KBM-7 (cell line): ENCODE measurements at regions not wholly inside any gene's neighbourhood (a gene's known extent, or its start where the extent isn't known, plus 50 kb on each side); places are given as distances from the start of the nearest gene placed in this dataset.
A peak's percentile ranks its signal among the peaks of the same experiment; 100 is the strongest.
"Not testable (repeated sequence)": the region's sequence is repeated elsewhere in the genome, so short reads cannot be mapped to it uniquely, and the experiment has no call there.

Experiments used
- DNase-seq: peaks from one replicate; pipeline ENCODE4 v3.0.0-alpha.2; 2015
- in situ Hi-C: fragments of 300-500 bp; cut with MboI; formaldehyde crosslinking; loops from 2 replicates; pipeline ENCODE4 v1.14.3; 2020; ENCODE audit warnings: low sequenced_read_pairs, low pct_unique_long_range_greater_than_20kb, mixed read lengths

DNA sequence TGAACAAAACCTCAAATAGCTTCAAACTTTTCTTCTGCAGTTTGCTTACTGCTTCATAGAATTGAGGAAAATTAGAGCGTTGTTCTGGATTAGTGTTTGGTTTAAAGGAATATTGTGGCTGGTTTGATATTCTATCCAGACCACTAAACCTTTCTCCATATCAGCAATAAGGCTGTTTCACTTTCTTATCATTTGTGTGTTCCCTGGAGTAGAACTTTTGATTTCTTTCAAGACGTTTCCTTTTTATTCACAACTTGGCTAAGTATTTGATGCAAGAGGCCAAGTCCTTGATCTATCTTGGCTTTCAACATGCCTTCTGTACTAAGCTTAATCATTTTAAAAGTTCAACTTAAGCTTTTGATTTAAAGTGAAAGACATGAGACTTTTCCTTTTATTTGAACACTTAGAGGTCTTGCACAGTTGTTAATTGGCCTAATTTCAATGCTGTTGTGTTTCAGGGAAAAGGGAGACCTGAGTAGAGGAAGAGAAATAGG is 359.1 kb downstream of the S1PR1 start:
- no peak for DNase-seq
- in situ Hi-C loops = no loop called here

DNA sequence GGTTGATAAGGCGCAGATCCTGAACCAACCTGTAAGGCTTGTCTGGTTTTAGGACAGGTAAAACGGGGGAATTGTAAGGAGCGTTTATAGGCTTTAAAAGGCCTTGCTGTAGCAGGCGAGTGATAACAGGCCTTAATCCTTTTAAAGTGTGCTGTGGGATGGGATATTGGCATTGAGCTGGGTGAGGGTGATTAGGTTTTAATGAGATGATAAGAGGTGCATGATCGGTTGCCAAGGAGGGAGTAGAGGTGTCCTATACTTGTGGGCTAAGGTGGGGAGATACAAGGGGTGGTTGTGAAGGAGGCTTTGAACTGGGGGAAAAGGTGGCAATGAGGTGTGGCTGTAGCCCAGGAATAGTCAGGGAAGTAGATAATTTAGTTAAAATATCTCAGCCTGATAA is 363.8 kb downstream of the S1PR1 start:
- DNase-seq, in situ Hi-C loops: not testable (repeated sequence)

GRCh38 chr1:101603726-101604125 is 366.9 kb downstream of the S1PR1 start:
- in situ Hi-C loops = no loop called here
- no peak for DNase-seq

DNA sequence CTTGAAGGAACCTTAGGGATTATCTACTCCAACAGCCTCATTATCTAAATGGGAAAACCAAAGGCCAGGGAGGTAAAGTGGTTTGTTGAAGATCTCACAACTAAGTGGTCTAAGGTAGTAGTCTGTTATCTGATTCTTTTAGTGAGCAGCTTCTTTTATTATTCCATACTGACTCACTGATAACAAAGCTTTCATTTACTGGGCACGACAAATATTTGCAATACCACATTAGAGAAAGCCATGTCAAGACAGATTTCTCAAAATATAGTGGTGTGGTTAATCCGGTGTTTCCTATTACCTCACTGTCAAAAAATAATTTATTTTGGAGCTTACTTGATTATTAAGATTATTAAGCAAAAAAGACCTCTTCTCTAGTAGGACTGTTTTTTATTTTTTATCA is 369.1 kb downstream of the S1PR1 start:
- DNase-seq = no peak
- in situ Hi-C loops = no loop called here

- no peak for DNase-seq
- in situ Hi-C loops = no loop called here
These were observed 376.7 kb downstream of the S1PR1 start for GRCh38 chr1:101613546-101613945.

DNA sequence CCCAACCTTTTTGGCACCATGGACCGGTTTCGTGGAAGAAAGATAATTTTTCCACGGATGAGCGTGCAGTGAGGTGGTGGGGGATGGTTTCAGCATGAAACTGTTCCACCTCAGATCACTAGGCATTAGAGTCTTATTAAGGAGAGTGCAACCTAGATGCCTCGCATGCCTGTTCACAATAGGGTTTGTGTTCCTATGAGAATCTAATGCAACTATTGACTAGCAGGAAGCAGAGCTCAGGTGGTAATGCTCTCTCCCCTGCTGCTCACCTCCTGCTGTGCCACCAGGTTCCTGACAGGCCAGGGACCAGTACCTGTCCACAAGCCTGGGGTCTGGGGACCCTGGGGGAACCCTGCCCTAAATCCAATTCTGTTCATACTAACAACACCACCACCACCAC is 377.8 kb downstream of the OLFM3 start:
- DNase-seq = no peak
- in situ Hi-C loops = no loop called here

GRCh38 chr1:101632548-101633272 is 364.0 kb downstream of the OLFM3 start:
- in situ Hi-C loops = no loop called here
- DNase-seq = no peak

- in situ Hi-C loops = no loop called here
- no peak for DNase-seq
These were observed 350.9 kb downstream of the OLFM3 start for GRCh38 chr1:101645810-101646209.

- no peak for DNase-seq
These were observed 344.2 kb downstream of the OLFM3 start for GRCh38 chr1:101652484-101652883.

DNA sequence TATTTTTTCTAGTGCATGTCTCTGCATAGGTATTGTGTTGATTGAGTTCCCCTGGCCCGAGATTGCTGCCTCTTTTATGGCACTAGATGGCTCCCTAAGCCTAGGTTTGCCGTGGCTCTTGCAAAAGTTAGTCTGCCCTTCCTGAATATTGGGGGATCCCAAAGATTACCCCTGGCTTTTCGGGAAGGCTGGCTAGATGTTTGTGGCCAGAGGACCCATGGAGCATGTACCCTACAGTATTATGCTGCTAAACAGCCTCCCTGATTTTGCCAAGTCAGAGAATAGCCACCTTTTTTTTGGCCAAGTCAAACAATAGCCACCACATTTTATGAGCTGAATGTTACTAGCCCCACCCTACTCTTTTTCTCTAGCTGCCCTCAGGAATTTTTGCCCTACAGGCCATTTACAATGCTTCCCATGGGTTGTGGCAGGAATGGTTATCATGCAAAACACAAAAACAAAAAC is 343.2 kb downstream of the OLFM3 start:
- DNase-seq = peak; percentile 9
- in situ Hi-C loops = no loop called here

More at GRCh38 chr1:101652484-101652883, 344.2 kb downstream of the OLFM3 start:
- in situ Hi-C loops = no loop called here

DNA sequence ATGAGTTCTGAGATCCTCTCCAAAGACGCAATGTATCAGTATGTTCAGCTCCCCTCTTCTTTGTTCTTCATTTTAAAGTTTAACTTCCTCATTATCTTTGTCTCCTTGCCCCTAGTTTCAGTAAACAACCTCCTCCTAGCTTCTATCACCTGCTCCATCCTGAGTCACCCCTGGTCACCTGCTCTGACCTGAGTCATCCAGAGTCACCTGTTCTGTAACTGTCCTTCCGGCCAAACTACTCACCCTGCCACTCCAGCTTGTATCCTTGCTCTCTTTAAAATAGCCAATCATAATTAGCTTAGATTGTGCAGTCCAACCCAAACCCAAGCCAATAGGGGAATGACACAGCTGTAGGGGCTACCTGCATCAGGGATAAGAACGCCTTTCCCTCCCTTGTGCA is 332.0 kb downstream of the OLFM3 start:
- no peak for DNase-seq
- in situ Hi-C loops = no loop called here

GRCh38 chr1:101667761-101668160 is 329.0 kb downstream of the OLFM3 start:
- in situ Hi-C loops = no loop called here
- no peak for DNase-seq

GRCh38 chr1:101683136-101683535 is 313.6 kb downstream of the OLFM3 start:
- no peak for DNase-seq
- in situ Hi-C loops = no loop called here

DNA sequence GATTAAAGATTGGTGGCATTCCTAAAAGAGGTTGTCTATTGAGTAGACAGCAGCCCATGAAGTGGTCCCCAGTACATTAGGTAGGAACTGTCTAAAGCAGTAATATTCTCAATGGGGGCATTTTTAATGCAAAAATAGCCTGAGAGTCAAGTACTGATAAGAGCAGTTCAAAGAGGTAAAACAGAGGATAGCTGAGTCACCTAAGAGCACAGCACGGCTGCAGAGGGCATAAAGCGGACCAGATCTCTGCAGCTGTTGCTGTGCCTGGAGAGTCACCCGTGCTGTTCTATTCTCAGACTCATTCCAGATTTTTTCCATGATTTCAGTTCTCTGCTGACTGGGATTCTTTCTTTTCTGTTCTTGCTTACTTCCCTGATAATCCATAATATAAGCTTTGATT is 313.2 kb downstream of the OLFM3 start:
- DNase-seq = no peak
- in situ Hi-C loops = no loop called here

GRCh38 chr1:101697072-101697471 is 299.7 kb downstream of the OLFM3 start:
- no peak for DNase-seq
- in situ Hi-C loops = no loop called here

- DNase-seq = no peak
- in situ Hi-C loops = no loop called here
These were observed 298.0 kb downstream of the OLFM3 start for GRCh38 chr1:101698681-101699080.

DNA sequence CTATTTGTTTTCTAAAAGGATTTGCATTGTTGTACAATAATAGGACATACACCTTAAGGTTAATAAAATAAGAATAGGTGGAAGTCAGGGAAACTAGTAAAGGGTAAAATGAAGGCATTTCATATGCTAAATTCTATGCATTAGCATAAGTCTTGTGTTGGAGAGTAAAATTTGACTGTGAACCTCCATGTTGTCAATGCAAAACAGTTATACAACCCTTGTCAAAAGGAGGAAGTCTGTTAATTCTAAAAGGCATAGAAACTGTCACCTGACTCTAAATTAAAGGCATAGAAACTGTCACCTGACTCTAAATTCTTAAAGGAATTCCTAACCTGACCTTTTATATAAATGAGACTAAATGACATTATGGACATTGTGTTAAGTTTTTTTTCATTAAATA is 291.8 kb downstream of the OLFM3 start:
- in situ Hi-C loops = no loop called here
- DNase-seq = no peak

DNA sequence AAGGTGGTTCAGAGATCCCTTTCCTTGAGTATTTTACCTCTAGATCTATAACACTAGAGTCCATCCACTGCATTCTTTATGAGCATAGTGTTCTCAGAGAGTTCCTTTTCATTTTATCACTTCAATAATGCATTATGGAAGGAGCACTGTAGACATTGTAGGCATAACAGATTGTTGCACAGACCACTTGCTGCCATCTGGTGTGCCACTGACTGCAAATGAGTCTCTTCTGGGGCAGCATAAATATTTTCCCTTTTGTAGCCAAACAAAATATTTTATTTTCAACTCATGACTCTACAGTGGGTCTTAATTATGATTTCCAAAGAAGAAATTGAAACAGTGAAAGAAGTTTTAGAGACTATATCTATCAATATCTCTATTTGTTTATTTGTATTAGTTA is 290.4 kb downstream of the OLFM3 start:
- no peak for DNase-seq
- in situ Hi-C loops = no loop called here

GRCh38 chr1:101709721-101710120 is 287.0 kb downstream of the OLFM3 start:
- no peak for DNase-seq
- in situ Hi-C loops = no loop called here

- no peak for DNase-seq
- in situ Hi-C loops = no loop called here
These were observed 283.0 kb downstream of the OLFM3 start for GRCh38 chr1:101713760-101714159.

DNA sequence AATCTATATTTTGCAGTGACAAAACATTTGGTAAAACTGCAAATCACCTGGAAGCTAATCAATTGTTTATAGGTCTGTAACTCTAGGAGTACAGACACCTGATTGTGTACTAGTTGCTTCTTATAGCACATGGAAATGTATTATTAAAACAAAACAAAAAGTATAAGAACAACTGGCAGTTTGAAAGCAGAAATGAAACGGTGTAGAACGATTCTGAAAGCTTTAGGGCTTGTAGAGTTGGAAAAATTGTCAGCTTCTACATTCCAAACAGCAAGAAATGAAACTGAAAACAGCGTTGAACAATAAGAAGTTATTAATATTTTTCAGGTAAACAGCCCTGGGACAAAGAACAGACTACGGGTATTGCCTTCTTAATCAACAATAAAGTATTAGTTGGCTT is 273.3 kb downstream of the OLFM3 start:
- in situ Hi-C loops = no loop called here
- no peak for DNase-seq
